PC-3 (cell line): ENCODE measurements at regions not wholly inside any gene's neighbourhood (a gene's known extent, or its start where the extent isn't known, plus 50 kb on each side); places are given as distances from the start of the nearest gene placed in this dataset.
"Not testable (repeated sequence)": the region's sequence is repeated elsewhere in the genome, so short reads cannot be mapped to it uniquely, and the experiment has no call there.

Source experiments
- ATAC-seq: fragments of 200-7000 bp; cut with Tn5 transposase; 2 replicates; pipeline ENCODE4 v1.9.1; 2020; ENCODE audit warnings: mild to moderate bottlenecking, moderate library complexity
- BruUV-seq: library from RNA; stranded (reverse); fragments of 400-500 nt; replicated peaks from 2 replicates; lab custom pipeline; 2021; lab: Mats Ljungman, UMichigan
- CTCF ChIA-PET: fragments of 300-600 bp; sonication (Branson Sonifier 250); formaldehyde crosslinking; loops from one replicate; lab custom pipeline; 2022; ENCODE audit warnings: antibody characterized with exemption; lab: Charles Lee
- POLR2A ChIA-PET: fragments of 300-600 bp; sonication (Branson Sonifier 250); formaldehyde crosslinking; loops from one replicate; lab custom pipeline; 2022; ENCODE audit warnings: antibody characterized with exemption; ENCODE audit not compliant: unreplicated experiment; lab: Charles Lee
- DNase-seq: peaks from one replicate; pipeline ENCODE4 v3.0.0-alpha.2; 2015
- H2AFZ ChIP-seq: fragments of 300-600 bp; sonication (generic); 2 replicates; pipeline ENCODE4 v1.6.0; 2016; ENCODE audit warnings: antibody characterized with exemption, low read length
- H3F3A ChIP-seq: fragments of 300-600 bp; sonication (generic); one replicate; pipeline ENCODE4 v1.6.0; 2017; ENCODE audit warnings: antibody characterized with exemption, low read length, control low read depth, mild to moderate bottlenecking; ENCODE audit not compliant: unreplicated experiment
- H3K27ac ChIP-seq: fragments of 300-600 bp; sonication (generic); 2 replicates; pipeline ENCODE4 v1.5.1; 2016; ENCODE audit warnings: mild to moderate bottlenecking, low read length
- H3K27me3 ChIP-seq: fragments of 300-600 bp; sonication (generic); 2 replicates; pipeline ENCODE4 v1.6.1; 2016; ENCODE audit warnings: low read length, mixed read lengths
- H3K36me3 ChIP-seq: fragments of 300-600 bp; sonication (generic); 2 replicates; pipeline ENCODE4 v1.6.1; 2016; ENCODE audit warnings: low read depth, mixed run types, low read length, mixed read lengths
- H3K4me1 ChIP-seq: fragments of 300-600 bp; sonication (generic); 2 replicates; pipeline ENCODE4 v1.5.1; 2016; ENCODE audit warnings: low read length; ENCODE audit not compliant: insufficient read depth
- H3K4me2 ChIP-seq: fragments of 300-600 bp; sonication (generic); 2 replicates; pipeline ENCODE4 v1.6.0; 2016; ENCODE audit warnings: low read length
- H3K4me3 ChIP-seq: fragments of 300-600 bp; sonication (generic); 2 replicates; pipeline ENCODE4 v1.5.1; 2016; ENCODE audit warnings: mild to moderate bottlenecking, low read length, mixed read lengths
- H3K79me2 ChIP-seq: fragments of 300-600 bp; sonication (generic); 2 replicates; pipeline ENCODE4 v1.6.1; 2017; ENCODE audit warnings: low read length, mixed read lengths
- H3K9ac ChIP-seq: fragments of 300-600 bp; sonication (generic); 2 replicates; pipeline ENCODE4 v1.6.0; 2016; ENCODE audit warnings: mild to moderate bottlenecking, low read length
- H3K9me2 ChIP-seq: fragments of 300-600 bp; sonication (generic); replicated peaks from 2 replicates; pipeline ENCODE4 v1.6.1; 2016; ENCODE audit warnings: mixed run types, low read length, mixed read lengths
- H3K9me3 ChIP-seq: fragments of 300-600 bp; sonication (generic); 2 replicates; pipeline ENCODE4 v1.6.1; 2016; ENCODE audit warnings: low read length, mixed read lengths
- H4K20me1 ChIP-seq: fragments of 300-600 bp; sonication (generic); 2 replicates; pipeline ENCODE4 v1.6.1; 2016; ENCODE audit warnings: low read length, mixed read lengths
- CTCF ChIP-seq: fragments of 300-600 bp; sonication (generic); conservative IDR thresholded peaks from 2 replicates; pipeline ENCODE4 v1.5.1; 2017; ENCODE audit warnings: antibody characterized with exemption, low read depth, mild to moderate bottlenecking, low read length
- EZH2 ChIP-seq: fragments of 300-600 bp; sonication (generic); IDR thresholded peaks from one replicate; pipeline ENCODE4 v1.6.1; 2017; ENCODE audit warnings: antibody characterized with exemption, mild to moderate bottlenecking, low read length; ENCODE audit not compliant: unreplicated experiment
- EZH2phosphoT487 ChIP-seq: fragments of 300-600 bp; sonication (generic); IDR thresholded peaks from 2 replicates; pipeline ENCODE4 v1.6.1; 2018; ENCODE audit warnings: mild to moderate bottlenecking, antibody characterized with exemption, low read length, borderline replicate concordance
- intact Hi-C: fragments of 100-400 bp; cut with micrococcal nuclease; formaldehyde crosslinking; loops from 2 replicates; pipeline ENCODE4 v1.9.0; 2023

- H3K9me3 ChIP-seq: no peaks in the 10 kb centered on the region
- H3K27me3 ChIP-seq: no peaks in the 10 kb centered on the region
- no peaks in the 10 kb centered on the region for H4K20me1 ChIP-seq
- POLR2A ChIA-PET: no interaction called here
- H3F3A ChIP-seq: no peaks in the 10 kb centered on the region
- TF ChIP-seq EZH2phosphoT487 (no peak), EZH2 (no peak)
- H3K4me3 ChIP-seq: no peak overlapping the region
- BruUV-seq: no TSS peak
- H3K4me1 ChIP-seq: no peaks in the 10 kb centered on the region; the same call in 1 of the 2 replicates
- intact Hi-C loops: no loop called here
- ATAC-seq (no peak), DNase-seq (no peak)
- H3K36me3 ChIP-seq: no peaks in the 10 kb centered on the region
- H3K9me2 ChIP-seq: no peaks in the 10 kb centered on the region
- no peaks in the 10 kb centered on the region for H3K79me2 ChIP-seq
- no peak overlapping the region for H2AFZ ChIP-seq
- H3K9ac ChIP-seq: no peak overlapping the region
- no peak overlapping the region for H3K27ac ChIP-seq
- no peak overlapping the region for H3K4me2 ChIP-seq
- CTCF ChIA-PET: no interaction called here
Observed at GRCh38 chr3:153640689-153641665, 479.0 kb downstream of the RAP2B start.

- BruUV-seq, H2AFZ ChIP-seq, H3K9me2 ChIP-seq, H3F3A ChIP-seq, H3K9me3 ChIP-seq, H3K36me3 ChIP-seq, DNase-seq, H3K4me2 ChIP-seq, H4K20me1 ChIP-seq, H3K9ac ChIP-seq, H3K4me3 ChIP-seq, H3K79me2 ChIP-seq, intact Hi-C loops, H3K27ac ChIP-seq, CTCF ChIA-PET, H3K4me1 ChIP-seq, POLR2A ChIA-PET, ATAC-seq, H3K27me3 ChIP-seq: not testable (repeated sequence)
Observed at GRCh38 chr3:153642576-153642975, 478.6 kb upstream of the ARHGEF26 start.

DNA sequence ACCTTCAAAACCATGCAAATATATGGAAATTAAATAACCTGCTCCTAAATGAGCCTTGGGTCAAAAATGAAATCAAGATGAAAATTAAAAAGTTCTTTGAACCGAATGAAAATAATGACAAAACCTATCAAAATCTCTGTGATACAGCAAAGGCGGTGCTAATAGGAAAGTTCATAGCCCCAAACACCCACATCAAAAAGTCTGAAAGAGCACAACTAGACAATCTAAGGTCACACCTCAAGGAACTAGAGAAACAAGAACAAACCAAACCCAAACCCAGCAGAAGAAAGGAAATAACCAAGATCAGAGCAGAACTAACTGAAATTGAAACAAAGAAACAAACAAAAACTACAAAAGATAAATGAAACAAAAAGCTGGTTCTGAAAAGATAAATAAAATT is 477.7 kb upstream of the ARHGEF26 start:
- H3K79me2 ChIP-seq, H3K27ac ChIP-seq, H3K4me2 ChIP-seq, H3K4me3 ChIP-seq, BruUV-seq, H3K36me3 ChIP-seq, CTCF ChIA-PET, H3K9me3 ChIP-seq, H2AFZ ChIP-seq, H3K27me3 ChIP-seq, H3K9me2 ChIP-seq, POLR2A ChIA-PET, DNase-seq, H3F3A ChIP-seq, ATAC-seq, H3K9ac ChIP-seq, intact Hi-C loops, H3K4me1 ChIP-seq, H4K20me1 ChIP-seq: not testable (repeated sequence)

DNA sequence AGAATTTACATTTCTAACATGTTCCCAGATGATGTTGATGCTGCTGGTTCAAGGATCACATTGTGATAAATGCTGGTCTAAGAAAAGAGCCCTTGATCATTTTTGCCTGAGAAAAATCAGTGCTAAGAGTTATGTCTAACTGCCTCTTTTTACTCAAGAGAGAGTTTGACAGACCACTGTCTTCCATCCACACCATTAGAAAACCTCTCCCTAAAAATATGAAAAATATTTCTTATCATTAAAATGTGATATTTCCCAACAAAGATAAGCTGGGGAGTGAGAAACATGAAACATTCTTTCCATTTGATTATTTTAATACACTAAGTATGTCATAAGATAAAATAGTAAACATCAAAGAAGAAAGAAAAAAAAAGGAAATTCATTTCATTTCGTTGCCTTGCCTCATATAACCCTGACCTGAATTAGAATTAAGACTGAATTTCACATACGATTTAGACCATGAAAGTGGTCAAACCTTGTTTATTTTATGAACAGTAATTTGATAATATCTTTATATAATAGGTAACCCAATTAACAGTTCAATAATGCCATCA is 471.8 kb upstream of the ARHGEF26 start:
- Histone ChIP-seq H3K4me3 (no peak overlapping the region), H3K36me3 (no peaks in the 10 kb centered on the region), H3K4me2 (no peak overlapping the region), H3K9me2 (no peaks in the 10 kb centered on the region), H3K4me1 (no peaks in the 10 kb centered on the region), H3K9me3 (no peaks in the 10 kb centered on the region), H3K27me3 (no peaks in the 10 kb centered on the region), H3K27ac (no peak overlapping the region), H3K79me2 (no peaks in the 10 kb centered on the region), H2AFZ (no peak overlapping the region), H3K9ac (no peak overlapping the region), H4K20me1 (no peaks in the 10 kb centered on the region), H3F3A (no peaks in the 10 kb centered on the region)
- ChIA-PET POLR2A (no interaction called here), CTCF (interaction anchor here (0.6 kb wide), 1 partner anchor 17 kb away, joined by 6 read pairs; no protein-coding TSS in a partner anchor)
- intact Hi-C loops: no loop called here
- no peak for TF ChIP-seq CTCF
- TF ChIP-seq EZH2: no peak
- no peak for TF ChIP-seq EZH2phosphoT487
- DNase-seq: no peak
- ATAC-seq: no peak
- no TSS peak for BruUV-seq
